Panc1 (cell line): ENCODE measurements at regions not wholly inside any gene's neighbourhood (a gene's known extent, or its start where the extent isn't known, plus 50 kb on each side); places are given as distances from the start of the nearest gene placed in this dataset.

Experiments used
- ATAC-seq: fragments of 200-7000 bp; cut with Tn5 transposase; 2 replicates; pipeline ENCODE4 v1.9.1; 2020; ENCODE audit warnings: mild to moderate bottlenecking, moderate library complexity
- BruUV-seq: library from RNA; stranded (reverse); fragments of 400-500 nt; replicated peaks from 2 replicates; lab custom pipeline; 2021; lab: Mats Ljungman, UMichigan
- CTCF ChIA-PET: fragments of 300-600 bp; sonication (Branson Sonifier 250); formaldehyde crosslinking; loops from one replicate; lab custom pipeline; 2022; ENCODE audit warnings: antibody characterized with exemption; lab: Charles Lee
- POLR2A ChIA-PET: fragments of 300-600 bp; sonication (Branson Sonifier 250); formaldehyde crosslinking; loops from one replicate; lab custom pipeline; 2022; ENCODE audit warnings: antibody characterized with exemption; lab: Charles Lee
- DNase-seq: peaks from one replicate; pipeline ENCODE4 v3.0.0-alpha.2; 2010; ENCODE audit warnings: low read depth, low spot score
- H3K27ac ChIP-seq: 2 replicates; pipeline ENCODE4 v1.5.1; 2011; ENCODE audit warnings: mild to moderate bottlenecking, low read length, inconsistent platforms
- H3K27me3 ChIP-seq: fragments of 200-500 bp; sonication (Bioruptor generic); 2 replicates; pipeline ENCODE4 v1.6.0; 2014; ENCODE audit warnings: low read length, inconsistent platforms; ENCODE audit not compliant: control insufficient read depth, insufficient read depth
- H3K36me3 ChIP-seq: fragments of 200-500 bp; sonication (Bioruptor generic); 2 replicates; pipeline ENCODE4 v1.5.1; 2014; ENCODE audit warnings: inconsistent platforms, mild to moderate bottlenecking, low read length, moderate library complexity; ENCODE audit not compliant: control insufficient read depth, insufficient read depth
- H3K4me1 ChIP-seq: 2 replicates; pipeline ENCODE4 v1.5.1; 2011; ENCODE audit warnings: inconsistent platforms, mild to moderate bottlenecking, low read length, moderate library complexity; ENCODE audit not compliant: control insufficient read depth, insufficient read depth
- H3K4me3 ChIP-seq, 2 experiments: 2 replicates each; pipeline ENCODE4 v1.5.1; 2011 to 2012; ENCODE audit warnings: low read depth in 2 of 2, low read length in 2 of 2, mild to moderate bottlenecking in 2 of 2, inconsistent platforms in 1 of 2, moderate library complexity in 1 of 2
- H3K9me3 ChIP-seq: fragments of 200-500 bp; sonication (Bioruptor generic); 2 replicates; pipeline ENCODE4 v1.5.1; 2014; ENCODE audit warnings: low read depth, mild to moderate bottlenecking, inconsistent platforms, low read length, moderate library complexity; ENCODE audit not compliant: control insufficient read depth, insufficient read depth
- CTCF ChIP-seq: fragments of 450-650 bp; IDR thresholded peaks from 2 replicates; pipeline ENCODE4 v1.5.1; 2017; ENCODE audit warnings: mild to moderate bottlenecking
- POLR2AphosphoS5 ChIP-seq: IDR thresholded peaks from 2 replicates; pipeline ENCODE4 v1.6.1; 2012; ENCODE audit warnings: mild to moderate bottlenecking, low read depth, low read length, moderate library complexity
- SIN3A ChIP-seq: IDR thresholded peaks from 2 replicates; pipeline ENCODE4 v1.6.1; 2012; ENCODE audit warnings: low read depth, mild to moderate bottlenecking, low read length, moderate library complexity, borderline replicate concordance; ENCODE audit not compliant: insufficient read depth
- TCF7L2 ChIP-seq: IDR thresholded peaks from 2 replicates; pipeline ENCODE4 v1.6.1; 2011; ENCODE audit warnings: mild to moderate bottlenecking, low read depth, low read length, inconsistent platforms
- in situ Hi-C: cut with HindIII; loops from 2 replicates; pipeline ENCODE4 v1.10.0; 2016; ENCODE audit warnings: low sequenced_read_pairs, low pct_unique_long_range_greater_than_20kb
- intact Hi-C: fragments of 100-400 bp; cut with micrococcal nuclease; formaldehyde crosslinking; loops from one replicate; pipeline ENCODE4 v1.10.0; 2022; ENCODE audit not compliant: unreplicated experiment
- TF ChIP-seq, protein P1 (sequence below), 2 experiments: IDR thresholded peaks; 2 replicates each; pipeline ENCODE4 v1.6.1; 2011 to 2012; ENCODE audit warnings: low read depth in 2 of 2, control low read depth in 1 of 2, low read length in 1 of 2, mild to moderate bottlenecking in 1 of 2, moderate library complexity in 1 of 2; ENCODE audit not compliant: insufficient read depth in 1 of 2

DNA sequence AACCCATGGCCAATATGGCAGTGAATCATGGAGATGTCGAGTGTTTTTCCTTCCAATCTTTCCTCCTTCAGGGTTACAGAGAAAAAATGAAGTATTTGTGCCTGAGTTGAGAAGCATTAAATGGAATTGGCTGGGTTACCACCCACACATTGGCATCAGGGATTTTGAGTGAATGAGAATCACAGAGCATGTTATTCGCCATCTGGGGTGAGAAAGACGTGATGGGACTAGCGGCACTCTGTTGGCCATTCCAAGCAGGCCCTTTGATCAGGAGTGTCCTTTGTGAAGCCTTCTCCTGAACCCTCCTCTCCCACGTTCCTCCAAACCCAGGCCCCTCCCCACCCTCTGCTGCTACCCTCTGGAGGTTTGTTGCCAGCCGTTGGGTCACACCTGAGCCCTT, 84.2 kb upstream of the PCDH8 start:
- Histone ChIP-seq H3K27me3 (no peaks in the 10 kb centered on the region; the same call in 1 of the 2 replicates), H3K4me1 (no peaks in the 10 kb centered on the region), H3K9me3 (no peaks in the 10 kb centered on the region), H3K36me3 (no peaks in the 10 kb centered on the region), H3K4me3 (no peak overlapping the region), H3K27ac (no peak overlapping the region)
- ChIA-PET POLR2A (no interaction called here), CTCF (no interaction called here)
- in situ Hi-C loops (no loop called here), intact Hi-C loops (no loop called here)
- DNase-seq (no peak), ATAC-seq (no peak)
- BruUV-seq = no TSS peak
- TF ChIP-seq CTCF (no peak), POLR2AphosphoS5 (no peak), SIN3A (no peak), TCF7L2 (no peak)
- TF ChIP-seq, protein P1, sequence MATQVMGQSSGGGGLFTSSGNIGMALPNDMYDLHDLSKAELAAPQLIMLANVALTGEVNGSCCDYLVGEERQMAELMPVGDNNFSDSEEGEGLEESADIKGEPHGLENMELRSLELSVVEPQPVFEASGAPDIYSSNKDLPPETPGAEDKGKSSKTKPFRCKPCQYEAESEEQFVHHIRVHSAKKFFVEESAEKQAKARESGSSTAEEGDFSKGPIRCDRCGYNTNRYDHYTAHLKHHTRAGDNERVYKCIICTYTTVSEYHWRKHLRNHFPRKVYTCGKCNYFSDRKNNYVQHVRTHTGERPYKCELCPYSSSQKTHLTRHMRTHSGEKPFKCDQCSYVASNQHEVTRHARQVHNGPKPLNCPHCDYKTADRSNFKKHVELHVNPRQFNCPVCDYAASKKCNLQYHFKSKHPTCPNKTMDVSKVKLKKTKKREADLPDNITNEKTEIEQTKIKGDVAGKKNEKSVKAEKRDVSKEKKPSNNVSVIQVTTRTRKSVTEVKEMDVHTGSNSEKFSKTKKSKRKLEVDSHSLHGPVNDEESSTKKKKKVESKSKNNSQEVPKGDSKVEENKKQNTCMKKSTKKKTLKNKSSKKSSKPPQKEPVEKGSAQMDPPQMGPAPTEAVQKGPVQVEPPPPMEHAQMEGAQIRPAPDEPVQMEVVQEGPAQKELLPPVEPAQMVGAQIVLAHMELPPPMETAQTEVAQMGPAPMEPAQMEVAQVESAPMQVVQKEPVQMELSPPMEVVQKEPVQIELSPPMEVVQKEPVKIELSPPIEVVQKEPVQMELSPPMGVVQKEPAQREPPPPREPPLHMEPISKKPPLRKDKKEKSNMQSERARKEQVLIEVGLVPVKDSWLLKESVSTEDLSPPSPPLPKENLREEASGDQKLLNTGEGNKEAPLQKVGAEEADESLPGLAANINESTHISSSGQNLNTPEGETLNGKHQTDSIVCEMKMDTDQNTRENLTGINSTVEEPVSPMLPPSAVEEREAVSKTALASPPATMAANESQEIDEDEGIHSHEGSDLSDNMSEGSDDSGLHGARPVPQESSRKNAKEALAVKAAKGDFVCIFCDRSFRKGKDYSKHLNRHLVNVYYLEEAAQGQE (IDR thresholded peaks at IDR 0.05; ENCODE audit: insufficient read depth in 1 of 2, low read depth in 2 of 2, low read length in 1 of 2) = no peak

DNA sequence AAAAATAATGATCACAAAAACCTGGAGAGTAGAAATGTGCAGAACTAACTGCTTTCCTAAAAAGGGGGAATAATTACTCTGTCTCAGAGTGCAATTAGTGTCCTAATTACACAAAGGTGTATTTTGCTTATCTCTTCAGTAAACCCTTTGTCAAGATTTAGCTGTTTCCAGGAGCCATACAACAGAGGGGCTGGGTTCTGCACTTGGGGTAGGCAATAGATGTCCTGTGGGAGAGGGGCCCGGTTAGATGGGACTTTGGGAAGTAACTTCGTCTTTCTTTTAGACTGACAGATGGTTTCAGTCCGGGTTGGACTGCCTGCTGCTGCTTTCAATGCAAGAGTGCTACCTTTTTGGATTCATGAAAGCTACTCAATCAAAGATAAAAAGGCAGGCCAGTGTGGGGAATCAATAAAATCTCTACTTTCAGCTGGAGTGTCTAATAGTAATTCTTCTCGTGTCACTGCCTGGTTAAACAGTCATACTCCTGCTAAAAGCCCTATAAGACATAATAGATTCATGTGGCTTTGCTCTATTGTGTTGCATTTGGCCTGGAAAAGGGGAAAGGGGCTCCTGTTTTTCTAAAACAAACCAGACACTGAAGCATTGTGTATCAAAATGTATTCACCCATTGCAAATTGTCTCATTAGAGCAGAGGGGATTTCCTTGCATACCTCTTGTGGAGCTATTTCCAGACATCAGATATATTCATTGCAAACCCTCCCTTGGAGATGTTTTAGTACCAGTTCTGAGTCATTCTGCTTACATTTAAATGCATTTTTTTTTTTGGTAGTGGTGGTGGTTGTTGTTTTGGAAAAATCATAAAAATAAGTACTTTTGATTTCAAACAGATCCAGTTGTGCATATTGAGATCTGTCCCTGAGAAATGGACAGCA, 83.3 kb upstream of the PCDH8 start:
- CTCF ChIA-PET = no interaction called here
- no peak for ATAC-seq

More for the DNA sequence above, 83.3 kb upstream of the PCDH8 start:
- no peak overlapping the region for H3K27ac ChIP-seq
- no peaks in the 10 kb centered on the region for H3K36me3 ChIP-seq
- in situ Hi-C loops (no loop called here), intact Hi-C loops (no loop called here)
- H3K27me3 ChIP-seq = no peaks in the 10 kb centered on the region; the same call in 1 of the 2 replicates
- POLR2A ChIA-PET = no interaction called here
- no TSS peak for BruUV-seq
- TF ChIP-seq POLR2AphosphoS5 = no peak
- no peak for TF ChIP-seq SIN3A
- TF ChIP-seq, protein P1 (IDR thresholded peaks at IDR 0.05; ENCODE audit: insufficient read depth in 1 of 2, low read depth in 2 of 2, low read length in 1 of 2) = no peak
- no peak for TF ChIP-seq TCF7L2
- TF ChIP-seq CTCF = no peak
- H3K9me3 ChIP-seq = no peaks in the 10 kb centered on the region
- no peaks in the 10 kb centered on the region for H3K4me1 ChIP-seq
- DNase-seq = no peak
- no peak overlapping the region for H3K4me3 ChIP-seq
